GM21367 (cell line): ENCODE measurements at regions not wholly inside any gene's neighbourhood (a gene's known extent, or its start where the extent isn't known, plus 50 kb on each side); places are given as distances from the start of the nearest gene placed in this dataset.
"Not testable (repeated sequence)": the region's sequence is repeated elsewhere in the genome, so short reads cannot be mapped to it uniquely, and the experiment has no call there.

ENCODE experiments used
- ATAC-seq: cut with Tn5 transposase; IDR thresholded peaks from one replicate; pipeline ENCODE4 v1.9.1; 2021; ENCODE audit not compliant: unreplicated experiment

- ATAC-seq = no peak
These were observed 1171.4 kb upstream of the ADGRL2 start for GRCh38 chr1:80629304-80629837.

- ATAC-seq = no peak
These were observed 1176.1 kb upstream of the ADGRL2 start for GRCh38 chr1:80624682-80625081.

- no peak for ATAC-seq
These were observed 1193.7 kb upstream of the ADGRL2 start for GRCh38 chr1:80607064-80607463.

GRCh38 chr1:80594013-80594412 lies 1206.7 kb upstream of the ADGRL2 start:
- ATAC-seq = no peak

GRCh38 chr1:80593197-80593596 lies 1207.5 kb upstream of the ADGRL2 start:
- no peak for ATAC-seq

- ATAC-seq = no peak
These were observed 1217.8 kb upstream of the ADGRL2 start for GRCh38 chr1:80582980-80583379.

- ATAC-seq = no peak
These were observed 1221.7 kb upstream of the ADGRL2 start for GRCh38 chr1:80579055-80579454.

- ATAC-seq = no peak
These were observed 1233.9 kb upstream of the ADGRL2 start for GRCh38 chr1:80566867-80567266.

- no peak for ATAC-seq
These were observed 1234.6 kb upstream of the ADGRL2 start for GRCh38 chr1:80566123-80566522.

GRCh38 chr1:80565406-80565805 lies 1235.3 kb upstream of the ADGRL2 start:
- no peak for ATAC-seq

- no peak for ATAC-seq
These were observed 1258.5 kb upstream of the ADGRL2 start for GRCh38 chr1:80542231-80542630.

- no peak for ATAC-seq
These were observed 1260.1 kb upstream of the ADGRL2 start for GRCh38 chr1:80540596-80540995.

- no peak for ATAC-seq
These were observed 1260.6 kb upstream of the ADGRL2 start for GRCh38 chr1:80540149-80540548.

- not testable (repeated sequence) for ATAC-seq
These were observed 1261.4 kb upstream of the ADGRL2 start for GRCh38 chr1:80539298-80539697.

GRCh38 chr1:80536461-80536860 lies 1264.3 kb upstream of the ADGRL2 start:
- ATAC-seq = no peak

GRCh38 chr1:80535466-80535865 lies 1265.3 kb upstream of the ADGRL2 start:
- ATAC-seq = no peak

GRCh38 chr1:80534606-80535360 lies 1266.0 kb upstream of the ADGRL2 start:
- ATAC-seq = no peak

- ATAC-seq = no peak
These were observed 1266.9 kb upstream of the ADGRL2 start for GRCh38 chr1:80533775-80534334.

GRCh38 chr1:80533093-80533492 lies 1267.6 kb upstream of the ADGRL2 start:
- ATAC-seq = no peak

GRCh38 chr1:80531182-80531581 lies 1269.6 kb upstream of the ADGRL2 start:
- no peak for ATAC-seq

- ATAC-seq = no peak
These were observed 1271.2 kb upstream of the ADGRL2 start for GRCh38 chr1:80529546-80529945.

- ATAC-seq = no peak
These were observed 1276.9 kb upstream of the ADGRL2 start for GRCh38 chr1:80523861-80524260.

- not testable (repeated sequence) for ATAC-seq
These were observed 1277.7 kb upstream of the ADGRL2 start for GRCh38 chr1:80523071-80523470.
